Kidney (tissue), 13 donors: ENCODE measurements at regions not wholly inside any gene's neighbourhood (a gene's known extent, or its start where the extent isn't known, plus 50 kb on each side); places are given as distances from the start of the nearest gene placed in this dataset.
"Not testable (repeated sequence)": the region's sequence is repeated elsewhere in the genome, so short reads cannot be mapped to it uniquely, and the experiment has no call there.

ENCODE experiments used
- DNase-seq, 5 donors: peaks; one replicate each; pipeline ENCODE4 v3.0.0-alpha.2; 2013 to 2020
- FAIRE-seq: peaks from 2 replicates; lab custom pipeline; 2012; peaks lifted over from hg19 to GRCh38; lab: Jason Lieb, UNC
- H3K27ac ChIP-seq, 2 donors: one replicate each; pipeline ENCODE4 v1.7.0; 2013; ENCODE audit warnings: low read depth in 2 of 2, low read length in 2 of 2, inconsistent platforms in 1 of 2
- H3K27me3 ChIP-seq: one replicate; pipeline ENCODE4 v1.7.1; 2013; ENCODE audit warnings: low read length, inconsistent platforms; ENCODE audit not compliant: control insufficient read depth, insufficient read depth
- H3K36me3 ChIP-seq, 3 donors: one replicate each; pipeline versions ENCODE4 v1.7.0 to v1.7.1; 2013; ENCODE audit warnings: low read length in 3 of 3, control low read depth in 1 of 3, inconsistent platforms in 1 of 3; ENCODE audit not compliant: insufficient read depth in 3 of 3, control insufficient read depth in 2 of 3
- H3K4me1 ChIP-seq, 3 donors: one replicate each; pipeline versions ENCODE4 v1.7.0 to v1.7.1; 2013; ENCODE audit warnings: low read length in 3 of 3, inconsistent platforms in 1 of 3, low read depth in 1 of 3; ENCODE audit not compliant: control insufficient read depth in 2 of 3, insufficient read depth in 2 of 3
- H3K4me3 ChIP-seq, 3 donors: one replicate each; pipeline versions ENCODE4 v1.7.0 to v1.8.1; 2013; ENCODE audit warnings: low read length in 3 of 3, control low read depth in 1 of 3, inconsistent platforms in 1 of 3
- H3K9ac ChIP-seq, 3 donors: one replicate each; pipeline versions ENCODE4 v1.7.0 to v1.7.1; 2013; ENCODE audit warnings: low read length in 3 of 3, control low read depth in 1 of 3, inconsistent platforms in 1 of 3
- H3K9me3 ChIP-seq, 3 donors: one replicate each; pipeline versions ENCODE4 v1.7.0 to v1.7.1; 2013; ENCODE audit warnings: low read length in 3 of 3, control low read depth in 1 of 3, inconsistent platforms in 1 of 3; ENCODE audit not compliant: control insufficient read depth in 2 of 3, insufficient read depth in 1 of 3
- intact Hi-C: fragments of 100-400 bp; cut with DNase I; formaldehyde crosslinking; loops from one replicate; pipeline ENCODE4 v1.11.1; 2022
- TF ChIP-seq, protein P1 (sequence below): IDR thresholded peaks from 3 replicates; pipeline ENCODE4 v1.5.1; 2012; ENCODE audit warnings: mild to moderate bottlenecking, moderate library complexity, borderline replicate concordance; ENCODE audit not compliant: insufficient read depth; ENCODE audit errors: extremely low read depth
- donor health status: control.
- donor health status: control.
- donor health status: control.
- donor health status: control.
- donor health status: control.
- donor health status: DM: yes; HTN: yes; CAD: no.
- donor health status: Normal renal cell carcinoma (clear cell type).

DNA sequence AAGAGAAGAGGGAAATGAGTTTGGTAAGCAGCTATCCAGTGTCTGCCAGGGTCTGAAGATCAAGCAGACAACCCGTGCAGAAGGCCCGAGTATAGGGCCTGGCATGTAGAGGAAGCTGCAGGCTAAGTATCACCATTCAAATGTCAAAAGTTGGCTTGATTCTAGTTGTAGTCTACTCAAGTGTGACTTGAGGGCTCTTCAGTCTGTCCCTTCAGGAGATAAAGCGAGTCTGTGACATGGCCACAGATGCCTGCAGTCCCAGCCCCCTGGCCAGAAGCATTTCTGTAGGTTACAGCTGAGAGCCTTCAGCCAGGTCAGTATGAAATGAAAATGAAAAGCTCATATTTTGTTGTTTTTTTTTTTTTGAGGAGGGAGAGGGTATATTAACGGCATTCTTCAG is 97.8 kb upstream of the EEPD1 start:
- intact Hi-C loops: no loop called here
- FAIRE-seq: no peak
- DNase-seq: no peak

DNA sequence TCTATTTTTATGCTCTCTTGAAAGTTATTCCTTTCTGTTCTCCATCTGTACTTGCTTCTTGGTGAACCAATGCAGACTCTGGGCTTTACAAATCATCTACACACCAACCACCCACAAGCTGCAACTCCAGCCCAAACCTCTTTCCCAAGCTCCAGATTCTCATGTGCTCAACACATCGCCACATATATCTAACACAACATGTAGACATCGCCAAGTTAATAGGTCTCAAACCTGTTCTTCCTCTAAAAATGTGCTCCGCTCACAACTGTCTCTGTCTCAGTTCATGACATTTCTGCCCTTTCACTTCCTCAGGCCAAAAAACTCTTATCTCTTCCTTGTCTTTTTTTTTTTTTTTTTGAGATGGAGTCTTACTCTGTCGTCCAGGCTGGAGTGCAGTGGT is 95.7 kb upstream of the EEPD1 start:
- DNase-seq: no peak
- Histone ChIP-seq H3K4me1 (no peaks in the 10 kb centered on the region), H3K27me3 (no peaks in the 10 kb centered on the region), H3K9me3 (no peaks in the 10 kb centered on the region), H3K9ac (no peak overlapping the region), H3K36me3 (no peaks in the 10 kb centered on the region), H3K27ac (no peak overlapping the region), H3K4me3 (no peak overlapping the region)
- TF ChIP-seq, protein P1, sequence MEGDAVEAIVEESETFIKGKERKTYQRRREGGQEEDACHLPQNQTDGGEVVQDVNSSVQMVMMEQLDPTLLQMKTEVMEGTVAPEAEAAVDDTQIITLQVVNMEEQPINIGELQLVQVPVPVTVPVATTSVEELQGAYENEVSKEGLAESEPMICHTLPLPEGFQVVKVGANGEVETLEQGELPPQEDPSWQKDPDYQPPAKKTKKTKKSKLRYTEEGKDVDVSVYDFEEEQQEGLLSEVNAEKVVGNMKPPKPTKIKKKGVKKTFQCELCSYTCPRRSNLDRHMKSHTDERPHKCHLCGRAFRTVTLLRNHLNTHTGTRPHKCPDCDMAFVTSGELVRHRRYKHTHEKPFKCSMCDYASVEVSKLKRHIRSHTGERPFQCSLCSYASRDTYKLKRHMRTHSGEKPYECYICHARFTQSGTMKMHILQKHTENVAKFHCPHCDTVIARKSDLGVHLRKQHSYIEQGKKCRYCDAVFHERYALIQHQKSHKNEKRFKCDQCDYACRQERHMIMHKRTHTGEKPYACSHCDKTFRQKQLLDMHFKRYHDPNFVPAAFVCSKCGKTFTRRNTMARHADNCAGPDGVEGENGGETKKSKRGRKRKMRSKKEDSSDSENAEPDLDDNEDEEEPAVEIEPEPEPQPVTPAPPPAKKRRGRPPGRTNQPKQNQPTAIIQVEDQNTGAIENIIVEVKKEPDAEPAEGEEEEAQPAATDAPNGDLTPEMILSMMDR: no peak
- FAIRE-seq: no peak
- intact Hi-C loops: no loop called here

More for the DNA sequence above, 97.8 kb upstream of the EEPD1 start:
- no peak overlapping the region for H3K27ac ChIP-seq
- H3K36me3 ChIP-seq: no peaks in the 10 kb centered on the region
- H3K9me3 ChIP-seq: no peaks in the 10 kb centered on the region
- TF ChIP-seq, protein P1: no peak
- H3K4me1 ChIP-seq: no peaks in the 10 kb centered on the region
- H3K9ac ChIP-seq: no peak overlapping the region
- H3K27me3 ChIP-seq: no peaks in the 10 kb centered on the region
- no peak overlapping the region for H3K4me3 ChIP-seq

DNA sequence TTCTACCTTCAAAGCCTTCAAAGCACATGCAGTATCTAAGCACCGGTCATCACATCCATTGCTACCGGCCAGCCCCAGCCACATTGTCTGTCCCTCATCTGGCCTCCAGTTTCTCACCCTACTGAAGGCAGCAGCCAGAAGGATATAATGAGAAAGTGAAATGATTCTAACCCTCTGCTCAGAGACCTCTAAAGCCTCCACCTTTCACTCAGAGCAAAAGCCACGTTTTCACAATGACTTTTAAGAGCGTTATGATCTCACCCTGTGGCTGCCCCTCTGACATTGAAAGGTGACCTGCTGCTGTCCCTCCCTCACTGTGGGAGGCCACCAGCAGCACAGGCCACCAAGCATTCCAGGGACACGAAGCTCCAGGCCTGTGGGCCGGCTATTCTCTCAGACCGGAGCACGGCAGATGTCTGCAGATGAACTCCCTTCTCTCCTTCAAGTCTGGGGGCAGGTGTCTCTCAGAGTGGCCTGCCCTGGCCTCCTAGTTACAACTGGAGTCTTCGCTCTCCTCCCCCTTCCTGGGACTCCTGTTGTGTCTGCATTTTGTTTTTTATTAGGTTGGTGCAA is 94.9 kb upstream of the EEPD1 start:
- TF ChIP-seq, protein P1: no peak
- H3K4me1 ChIP-seq: no peaks in the 10 kb centered on the region
- H3K27ac ChIP-seq: no peak overlapping the region
- DNase-seq (no peak), FAIRE-seq (no peak)
- H3K4me3 ChIP-seq: no peak overlapping the region
- intact Hi-C loops: no loop called here
- no peaks in the 10 kb centered on the region for H3K27me3 ChIP-seq
- no peaks in the 10 kb centered on the region for H3K9me3 ChIP-seq
- H3K36me3 ChIP-seq: no peaks in the 10 kb centered on the region
- no peak overlapping the region for H3K9ac ChIP-seq

DNA sequence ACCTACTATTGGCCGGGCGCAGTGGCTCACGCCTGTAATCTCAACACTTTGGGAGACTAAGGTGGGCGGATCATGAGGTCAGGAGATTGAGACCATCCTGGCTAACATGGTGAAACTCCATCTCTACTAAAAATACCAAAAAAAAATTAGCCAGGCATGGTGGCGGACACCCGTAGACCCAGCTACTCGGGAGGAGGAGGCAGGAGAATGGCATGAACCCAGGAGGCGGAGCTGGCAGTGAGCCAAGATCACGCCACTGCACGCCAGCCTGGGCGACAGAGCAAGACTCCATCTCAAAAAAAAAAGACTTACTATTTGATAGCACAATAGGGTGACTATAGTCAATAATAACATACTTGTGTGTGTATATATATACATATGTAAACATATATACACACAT is 92.7 kb upstream of the EEPD1 start:
- DNase-seq, H3K4me1 ChIP-seq, H3K27me3 ChIP-seq, FAIRE-seq, H3K9ac ChIP-seq, H3K9me3 ChIP-seq, H3K36me3 ChIP-seq, intact Hi-C loops, H3K4me3 ChIP-seq, H3K27ac ChIP-seq: not testable (repeated sequence)
